Skeletal muscle cell (primary cell): ENCODE measurements at regions not wholly inside any gene's neighbourhood (a gene's known extent, or its start where the extent isn't known, plus 50 kb on each side); places are given as distances from the start of the nearest gene placed in this dataset.

Source experiments
- DNase-seq: peaks from one replicate; pipeline ENCODE4 v3.0.0-alpha.2; 2010; ENCODE audit warnings: low read depth
- H3K4me3 ChIP-seq: 2 replicates; pipeline ENCODE4 v1.5.1; 2011; ENCODE audit warnings: low read depth, mild to moderate bottlenecking, control low read depth, low read length, moderate library complexity

GRCh38 chr6:43871284-43871683 lies 101.3 kb downstream of the VEGFA start:
- DNase-seq = no peak
- no peak overlapping the region for H3K4me3 ChIP-seq

- no peak for DNase-seq
- no peak overlapping the region for H3K4me3 ChIP-seq
These were observed 100.7 kb downstream of the VEGFA start for GRCh38 chr6:43870660-43871061.

- no peak for DNase-seq
- H3K4me3 ChIP-seq = no peak overlapping the region
These were observed 100.0 kb downstream of the VEGFA start for GRCh38 chr6:43869792-43870659.

- no peak overlapping the region for H3K4me3 ChIP-seq
- DNase-seq = no peak
These were observed 99.2 kb downstream of the VEGFA start for GRCh38 chr6:43869079-43869710.

- no peak for DNase-seq
- H3K4me3 ChIP-seq = no peak overlapping the region
These were observed 98.5 kb downstream of the VEGFA start for GRCh38 chr6:43868467-43868866.

GRCh38 chr6:43867996-43868395 lies 98.0 kb downstream of the VEGFA start:
- DNase-seq = no peak
- H3K4me3 ChIP-seq = no peak overlapping the region

- no peak for DNase-seq
- no peak overlapping the region for H3K4me3 ChIP-seq
These were observed 97.2 kb downstream of the VEGFA start for GRCh38 chr6:43867246-43867645.

- no peak for DNase-seq
- H3K4me3 ChIP-seq = no peak overlapping the region
These were observed 96.1 kb downstream of the VEGFA start for GRCh38 chr6:43865932-43866645.

- no peak overlapping the region for H3K4me3 ChIP-seq
- DNase-seq = no peak
These were observed 95.1 kb downstream of the VEGFA start for GRCh38 chr6:43865086-43865485.

GRCh38 chr6:43862925-43863324 lies 92.9 kb downstream of the VEGFA start:
- no peak overlapping the region for H3K4me3 ChIP-seq
- no peak for DNase-seq

- no peak for DNase-seq
- no peak overlapping the region for H3K4me3 ChIP-seq
These were observed 91.3 kb downstream of the VEGFA start for GRCh38 chr6:43861212-43861894.

- H3K4me3 ChIP-seq = no peak overlapping the region
- DNase-seq = no peak
These were observed 90.3 kb downstream of the VEGFA start for GRCh38 chr6:43860285-43860684.

GRCh38 chr6:43859213-43859612 lies 89.2 kb downstream of the VEGFA start:
- H3K4me3 ChIP-seq = no peak overlapping the region
- DNase-seq = no peak

- DNase-seq = no peak
- H3K4me3 ChIP-seq = no peak overlapping the region
These were observed 88.4 kb downstream of the VEGFA start for GRCh38 chr6:43858161-43859153.

- no peak for DNase-seq
- no peak overlapping the region for H3K4me3 ChIP-seq
These were observed 86.2 kb downstream of the VEGFA start for GRCh38 chr6:43856005-43856765.

- no peak overlapping the region for H3K4me3 ChIP-seq
- no peak for DNase-seq
These were observed 85.2 kb downstream of the VEGFA start for GRCh38 chr6:43855247-43855646.

GRCh38 chr6:43853066-43853650 lies 83.1 kb downstream of the VEGFA start:
- no peak for DNase-seq
- no peak overlapping the region for H3K4me3 ChIP-seq
